ENCODE measurements at regions not wholly inside any gene's neighbourhood (a gene's known extent, or its start where the extent isn't known, plus 50 kb on each side); places are given as distances from the start of the nearest gene placed in this dataset.
A peak's percentile ranks its signal among the peaks of the same experiment; 100 is the strongest.
"Not testable (repeated sequence)": the region's sequence is repeated elsewhere in the genome, so short reads cannot be mapped to it uniquely, and the experiment has no call there.

DNA sequence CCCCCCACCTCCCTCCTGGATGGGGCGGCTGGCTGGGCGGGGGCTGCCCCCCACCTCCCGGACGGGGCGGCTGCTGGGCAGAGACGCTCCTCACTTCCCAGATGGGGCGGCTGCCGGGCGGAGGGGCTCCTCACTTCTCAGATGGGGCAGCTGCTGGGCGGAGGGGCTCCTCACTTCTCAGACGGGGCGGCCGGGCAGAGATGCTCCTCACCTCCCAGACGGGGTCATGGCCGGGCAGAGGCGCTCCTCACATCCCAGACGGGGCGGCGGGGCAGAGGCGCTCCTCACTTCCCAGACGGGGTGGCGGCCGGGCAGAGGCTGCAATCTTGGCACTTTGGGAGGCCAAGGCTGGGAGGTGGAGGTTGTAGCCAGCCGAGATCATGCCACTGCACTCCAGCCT lies 280.8 kb downstream of the SOCS6 start:
- DNase-seq; intact Hi-C loops (cut with DNase I, micrococcal nuclease); ATAC-seq: not testable (repeated sequence)

DNA sequence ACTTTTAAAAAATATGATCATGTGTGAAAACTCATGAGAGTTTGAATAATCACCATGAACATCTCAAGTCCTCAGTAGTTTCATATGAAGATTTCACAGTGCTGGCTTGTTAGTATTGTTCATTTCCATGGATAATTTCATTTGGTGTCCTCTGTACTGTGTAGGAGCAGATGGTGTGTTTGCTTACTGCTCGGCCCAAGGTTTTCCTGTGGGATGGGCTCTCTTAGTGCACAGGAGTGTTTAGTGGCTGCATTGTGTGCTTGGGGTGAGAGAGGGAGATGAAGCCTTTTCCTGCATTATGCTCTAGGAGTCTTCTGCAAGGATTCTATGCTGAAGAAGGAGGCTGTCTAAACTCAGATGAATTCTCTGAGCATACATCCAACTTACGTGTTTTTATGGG lies 270.6 kb downstream of the SOCS6 start:
- intact Hi-C loops (cut with DNase I, micrococcal nuclease): no loop called here
- peak; percentile 35 for ATAC-seq
- DNase-seq: no peak

DNA sequence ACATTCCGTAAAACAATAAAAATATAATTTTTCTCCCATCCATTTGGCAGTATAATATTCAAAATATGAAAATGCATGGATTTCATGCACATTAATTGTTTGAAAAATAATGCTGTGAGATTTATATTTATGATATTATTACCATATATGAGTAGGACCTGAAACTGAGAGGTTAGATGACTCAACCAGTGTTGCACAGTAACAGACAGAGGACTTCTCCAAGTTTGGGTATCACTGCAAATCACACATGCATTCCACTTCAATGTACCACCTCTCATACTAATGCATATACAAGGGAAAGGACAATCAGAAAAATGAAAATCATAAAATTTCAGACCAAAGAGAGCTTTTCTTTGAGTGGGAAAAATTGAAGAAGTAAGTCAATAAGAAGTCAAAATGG lies 269.5 kb downstream of the SOCS6 start:
- intact Hi-C loops (cut with DNase I, micrococcal nuclease): no loop called here
- DNase-seq (no peak), ATAC-seq (no peak)

- DNase-seq: no peak
- ATAC-seq: no peak
- intact Hi-C loops (cut with DNase I, micrococcal nuclease): no loop called here
Observed at GRCh38 chr18:70554854-70555445, 266.1 kb downstream of the SOCS6 start.

DNA sequence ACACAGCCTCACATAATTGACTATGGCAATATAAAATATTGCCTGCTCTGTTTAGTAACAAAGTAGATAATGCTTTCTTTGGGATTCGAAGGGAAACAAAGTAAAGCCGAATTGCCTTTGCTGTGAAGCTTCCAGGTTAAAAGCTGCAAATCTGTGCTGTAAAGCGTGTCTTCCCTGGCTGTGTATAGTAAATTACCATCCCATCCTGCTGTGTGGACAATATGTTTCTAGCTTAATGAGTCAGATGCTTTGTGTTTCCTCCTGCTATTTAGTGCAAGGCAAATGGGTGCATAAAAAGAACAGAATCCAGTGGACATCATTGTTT lies 265.1 kb downstream of the SOCS6 start:
- DNase-seq (no peak), ATAC-seq (no peak)
- intact Hi-C loops (cut with DNase I, micrococcal nuclease): no loop called here

DNA sequence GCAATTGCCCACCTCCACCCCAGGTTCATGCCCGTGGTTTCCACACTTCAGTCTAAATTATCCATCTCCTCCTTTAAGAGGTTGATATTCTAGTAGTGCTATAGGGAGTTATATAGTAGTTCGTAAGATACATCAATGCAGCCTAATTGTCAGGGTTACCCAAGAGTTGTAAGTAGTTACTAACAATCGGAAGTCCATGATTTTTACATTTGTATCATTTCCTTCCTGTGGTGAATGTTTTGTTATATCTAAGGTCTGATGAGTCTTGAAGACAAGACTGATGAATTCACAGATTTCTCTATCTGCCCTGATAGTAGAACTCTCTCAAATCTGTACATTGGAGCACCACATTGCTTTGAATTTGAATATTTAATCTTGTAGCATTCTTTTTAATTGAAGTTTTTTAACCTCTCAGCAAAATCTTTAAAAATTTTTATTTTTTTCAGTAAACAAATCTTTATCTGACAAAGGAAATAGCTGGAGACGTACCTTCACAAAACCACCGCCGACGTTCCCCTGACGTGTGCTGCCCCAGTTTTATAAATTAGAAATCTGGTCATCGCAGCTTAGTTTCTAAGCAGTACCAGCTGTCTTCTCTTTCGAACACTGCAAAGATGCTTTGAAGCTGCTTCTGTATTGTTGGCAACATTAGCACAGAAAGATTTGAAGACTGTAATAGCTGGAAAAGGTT lies 264.5 kb downstream of the SOCS6 start:
- intact Hi-C loops (cut with DNase I, micrococcal nuclease): no loop called here
- ATAC-seq: no peak
- no peak for DNase-seq

DNA sequence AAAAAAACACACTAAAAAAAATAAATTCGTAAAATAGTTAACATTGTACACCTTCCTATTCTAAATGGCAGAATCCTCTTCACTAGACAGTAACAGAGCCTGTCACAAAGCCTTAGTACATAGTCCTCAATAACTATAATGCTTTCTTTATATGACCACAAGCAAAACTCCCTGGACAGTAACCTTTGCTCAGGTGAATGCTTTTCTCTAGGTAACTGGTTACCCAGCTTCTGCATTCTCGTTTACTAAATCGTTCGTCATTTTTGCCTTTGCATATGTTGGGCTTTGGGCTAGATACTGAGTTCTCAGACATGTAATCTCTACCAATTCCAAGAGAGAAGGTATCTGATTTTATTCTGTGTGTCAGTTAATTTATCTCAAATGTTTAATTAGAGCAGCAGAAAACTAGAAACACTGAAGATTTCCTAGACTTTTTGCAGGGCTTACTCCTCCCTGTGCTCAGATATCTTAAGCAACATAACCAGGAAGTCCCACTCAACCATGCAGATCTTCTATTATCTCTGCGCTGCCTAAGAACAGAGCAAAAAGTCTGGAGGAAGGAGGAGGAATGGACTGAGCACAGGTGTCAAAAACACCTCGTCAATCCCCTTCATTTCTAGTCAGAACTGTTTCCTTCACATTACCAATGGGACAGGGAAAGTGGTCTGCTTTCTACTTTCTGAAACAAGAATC lies 247.7 kb downstream of the SOCS6 start:
- peak; percentile 98 for ATAC-seq
- intact Hi-C loops (cut with DNase I, micrococcal nuclease): no loop called here
- no peak for DNase-seq

DNA sequence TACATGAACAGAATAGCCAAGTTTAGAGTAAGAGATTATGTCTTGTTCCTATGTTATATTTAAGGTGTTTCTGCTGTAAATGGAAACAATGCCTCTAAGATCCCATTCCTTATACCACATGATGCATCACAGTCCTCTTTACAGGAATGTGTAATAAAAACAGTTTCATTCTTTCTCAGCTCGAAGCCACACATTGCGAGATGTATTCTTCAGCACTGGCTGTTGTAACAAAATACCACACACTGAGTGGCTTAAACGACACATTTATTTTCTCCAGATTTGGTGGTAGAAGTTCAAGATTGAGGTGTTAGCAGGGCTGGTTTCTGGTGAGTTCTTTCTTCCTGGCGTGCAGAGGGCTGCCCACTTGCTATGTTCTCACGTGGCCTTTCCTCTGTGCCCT lies 246.2 kb downstream of the SOCS6 start:
- intact Hi-C loops (cut with DNase I, micrococcal nuclease): no loop called here
- DNase-seq (no peak), ATAC-seq (no peak)

DNA sequence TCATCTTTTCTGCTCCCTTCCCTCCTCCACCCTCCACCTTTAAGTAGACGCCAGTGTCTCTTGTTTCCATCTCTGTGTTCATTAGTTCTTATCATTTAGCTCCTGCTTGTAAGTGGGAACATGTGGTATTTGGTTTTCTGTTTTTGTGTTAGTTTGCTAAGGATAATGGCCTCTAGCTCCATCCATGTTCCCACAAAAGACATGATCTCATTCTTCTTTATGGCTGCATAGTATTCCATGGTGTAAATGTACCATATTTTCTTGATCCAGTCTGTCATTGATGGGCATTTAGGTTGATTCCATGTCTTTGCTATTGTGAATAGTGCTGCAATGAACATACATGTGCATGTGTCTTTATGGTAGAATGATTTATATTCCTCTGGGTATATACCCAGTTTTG lies 236.5 kb downstream of the SOCS6 start:
- ATAC-seq; DNase-seq; intact Hi-C loops (cut with DNase I, micrococcal nuclease): not testable (repeated sequence)

DNA sequence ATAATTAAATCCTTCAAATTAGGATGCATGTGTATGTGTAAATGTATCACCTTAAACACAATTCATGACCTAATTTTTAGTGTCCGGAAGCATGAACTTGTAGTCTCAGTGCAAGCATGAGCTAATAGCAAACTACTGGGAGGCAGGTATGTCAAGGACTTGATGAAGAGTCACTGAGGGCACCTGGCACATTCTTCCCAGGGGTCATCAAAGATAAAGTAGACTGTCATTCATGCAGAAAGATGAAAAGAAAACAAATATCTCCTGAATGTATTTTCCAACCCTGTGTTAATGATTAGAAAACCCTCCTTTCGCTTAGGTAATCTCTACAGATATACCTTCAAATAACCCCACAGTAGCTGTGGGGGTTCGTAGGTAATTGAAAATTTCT lies 234.9 kb downstream of the SOCS6 start:
- no peak for DNase-seq
- intact Hi-C loops (cut with DNase I, micrococcal nuclease): no loop called here
- ATAC-seq: no peak

GRCh38 chr18:70523035-70523791 lies 234.4 kb downstream of the SOCS6 start:
- DNase-seq (no peak), ATAC-seq (peak; percentile 46)
- intact Hi-C loops (cut with DNase I, micrococcal nuclease): no loop called here

- intact Hi-C loops (cut with DNase I, micrococcal nuclease): no loop called here
- ATAC-seq (no peak), DNase-seq (no peak)
Observed at GRCh38 chr18:70522183-70522680, 233.4 kb downstream of the SOCS6 start.

- no peak for ATAC-seq
- intact Hi-C loops (cut with DNase I, micrococcal nuclease): no loop called here
Observed at GRCh38 chr18:70520867-70521266, 232.0 kb downstream of the SOCS6 start.

GRCh38 chr18:70513502-70514171 lies 224.8 kb downstream of the SOCS6 start:
- intact Hi-C loops (cut with DNase I, micrococcal nuclease): no loop called here
- DNase-seq (no peak), ATAC-seq (peak; percentile 34)

More at GRCh38 chr18:70520867-70521266, 232.0 kb downstream of the SOCS6 start:
- no peak for DNase-seq

DNA sequence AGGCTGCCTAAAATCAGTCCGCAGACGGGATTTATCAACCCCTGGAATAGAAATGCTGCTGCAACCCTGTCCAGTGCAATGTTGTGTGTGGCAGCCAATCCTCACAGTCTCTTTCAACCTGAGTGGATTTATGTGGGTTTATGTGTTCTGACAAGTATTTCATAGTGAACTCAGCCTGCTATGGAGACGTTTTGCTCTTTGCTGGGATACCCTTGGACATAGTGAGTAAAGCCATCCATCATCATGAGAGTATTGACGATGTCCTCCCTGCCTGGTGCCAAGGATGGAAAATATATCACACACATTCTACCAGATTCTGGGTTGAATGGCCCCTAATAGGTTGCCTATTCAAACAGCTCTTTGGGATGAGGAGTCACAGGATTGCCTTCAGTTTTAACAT lies 219.1 kb downstream of the SOCS6 start:
- intact Hi-C loops (cut with DNase I, micrococcal nuclease): no loop called here
- no peak for ATAC-seq
- no peak for DNase-seq

DNA sequence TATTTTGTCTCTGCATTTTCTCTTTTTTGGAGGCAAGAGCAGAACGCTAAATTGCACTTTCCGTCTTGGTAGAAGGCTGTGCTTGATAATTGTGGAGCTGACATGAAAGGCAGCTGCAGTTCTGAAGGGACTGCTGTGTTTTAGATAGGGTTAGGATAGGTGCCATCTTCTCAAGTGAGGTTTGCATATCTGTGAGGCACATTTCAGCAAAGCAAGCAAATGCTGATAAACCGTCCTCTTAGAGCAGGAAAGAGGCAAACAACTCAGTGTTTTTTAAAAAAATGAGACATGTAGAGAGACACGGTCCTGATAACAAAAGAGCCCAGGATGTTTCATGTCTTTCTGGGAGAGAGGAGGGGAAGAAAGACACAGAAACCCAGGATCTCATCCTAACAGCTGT lies 217.7 kb downstream of the SOCS6 start:
- intact Hi-C loops (cut with DNase I, micrococcal nuclease): no loop called here
- DNase-seq: no peak
- ATAC-seq: no peak

- ATAC-seq (no peak), DNase-seq (no peak)
- intact Hi-C loops (cut with DNase I, micrococcal nuclease): no loop called here
Observed at GRCh38 chr18:70503060-70503459, 214.2 kb downstream of the SOCS6 start.

DNA sequence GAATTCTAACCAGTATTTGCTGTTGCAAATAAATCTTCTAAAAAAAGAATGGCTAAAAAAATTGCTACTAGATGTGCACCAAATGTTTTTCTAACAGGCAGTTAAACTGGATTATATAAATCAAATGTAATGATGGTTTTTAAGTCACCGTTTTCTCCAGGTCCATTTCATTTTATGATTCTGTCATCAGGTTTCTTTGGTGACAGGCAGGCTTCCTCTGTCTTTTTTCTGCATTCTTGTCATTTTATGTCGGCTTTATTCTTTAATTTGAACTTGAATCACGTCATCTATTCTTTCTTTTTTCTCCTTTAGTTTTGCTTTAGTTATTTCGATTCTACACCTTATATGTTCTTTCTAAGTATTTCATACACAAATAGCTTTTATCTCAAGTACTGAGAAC lies 212.5 kb downstream of the SOCS6 start:
- no peak for DNase-seq

DNA sequence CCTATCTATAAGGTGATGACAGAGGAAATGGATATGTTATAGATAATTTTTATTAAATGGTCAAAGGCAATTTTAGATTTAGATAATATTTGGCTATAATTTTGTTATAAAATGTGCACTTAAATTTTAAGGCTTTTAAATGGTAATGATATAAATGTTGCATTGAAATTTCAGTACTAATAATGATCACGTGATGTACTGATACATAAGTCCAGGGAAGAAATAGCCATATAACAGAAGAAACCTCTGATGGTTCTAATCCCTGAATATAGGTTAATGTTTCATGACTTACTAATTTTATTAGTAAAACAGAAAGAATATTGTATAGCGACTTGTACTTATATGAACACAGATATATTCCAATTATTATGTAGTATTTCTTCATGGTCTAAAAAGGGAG lies 211.9 kb downstream of the SOCS6 start:
- DNase-seq: no peak
- intact Hi-C loops (cut with DNase I, micrococcal nuclease): no loop called here
- ATAC-seq: no peak

More for the DNA sequence above, 212.5 kb downstream of the SOCS6 start:
- ATAC-seq: no peak
- intact Hi-C loops (cut with DNase I, micrococcal nuclease): no loop called here
